Choroid plexus epithelial cell (primary cell): ENCODE measurements at regions not wholly inside any gene's neighbourhood (a gene's known extent, or its start where the extent isn't known, plus 50 kb on each side); places are given as distances from the start of the nearest gene placed in this dataset.

Source experiments
- DNase-seq: peaks from one replicate; pipeline ENCODE4 v3.0.0-alpha.2; 2010; ENCODE audit warnings: low read depth
- H3K4me3 ChIP-seq: 2 replicates; pipeline ENCODE4 v1.5.1; 2011; ENCODE audit warnings: low read depth, mild to moderate bottlenecking, control low read depth, low read length, moderate library complexity
- TF ChIP-seq, protein P1 (sequence below): conservative IDR thresholded peaks from 2 replicates; pipeline ENCODE4 v1.5.1; 2011; ENCODE audit warnings: low read depth, mild to moderate bottlenecking, control low read depth, inconsistent platforms, low read length, moderate library complexity

DNA sequence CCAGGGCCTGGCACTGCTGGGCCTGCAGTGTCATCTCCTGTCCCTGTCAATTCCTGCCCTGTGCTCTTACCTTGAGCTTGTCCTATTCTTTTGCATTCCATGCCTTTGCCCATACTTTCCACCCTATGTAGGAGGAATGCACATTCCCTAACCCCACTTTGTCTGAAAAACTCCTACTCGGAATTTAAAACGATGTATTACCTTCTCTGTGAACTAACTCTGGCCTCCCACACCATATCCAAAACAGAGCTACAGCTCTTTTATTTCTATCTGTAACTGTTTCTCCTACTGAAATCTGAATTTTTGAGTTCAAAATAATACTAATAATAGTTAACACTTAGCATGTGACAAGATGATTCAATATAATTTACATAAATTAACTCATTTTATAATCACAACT is 353.7 kb downstream of the FRK start:
- no peak overlapping the region for H3K4me3 ChIP-seq
- DNase-seq, result no peak
- TF ChIP-seq, protein P1, sequence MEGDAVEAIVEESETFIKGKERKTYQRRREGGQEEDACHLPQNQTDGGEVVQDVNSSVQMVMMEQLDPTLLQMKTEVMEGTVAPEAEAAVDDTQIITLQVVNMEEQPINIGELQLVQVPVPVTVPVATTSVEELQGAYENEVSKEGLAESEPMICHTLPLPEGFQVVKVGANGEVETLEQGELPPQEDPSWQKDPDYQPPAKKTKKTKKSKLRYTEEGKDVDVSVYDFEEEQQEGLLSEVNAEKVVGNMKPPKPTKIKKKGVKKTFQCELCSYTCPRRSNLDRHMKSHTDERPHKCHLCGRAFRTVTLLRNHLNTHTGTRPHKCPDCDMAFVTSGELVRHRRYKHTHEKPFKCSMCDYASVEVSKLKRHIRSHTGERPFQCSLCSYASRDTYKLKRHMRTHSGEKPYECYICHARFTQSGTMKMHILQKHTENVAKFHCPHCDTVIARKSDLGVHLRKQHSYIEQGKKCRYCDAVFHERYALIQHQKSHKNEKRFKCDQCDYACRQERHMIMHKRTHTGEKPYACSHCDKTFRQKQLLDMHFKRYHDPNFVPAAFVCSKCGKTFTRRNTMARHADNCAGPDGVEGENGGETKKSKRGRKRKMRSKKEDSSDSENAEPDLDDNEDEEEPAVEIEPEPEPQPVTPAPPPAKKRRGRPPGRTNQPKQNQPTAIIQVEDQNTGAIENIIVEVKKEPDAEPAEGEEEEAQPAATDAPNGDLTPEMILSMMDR, result no peak

DNA sequence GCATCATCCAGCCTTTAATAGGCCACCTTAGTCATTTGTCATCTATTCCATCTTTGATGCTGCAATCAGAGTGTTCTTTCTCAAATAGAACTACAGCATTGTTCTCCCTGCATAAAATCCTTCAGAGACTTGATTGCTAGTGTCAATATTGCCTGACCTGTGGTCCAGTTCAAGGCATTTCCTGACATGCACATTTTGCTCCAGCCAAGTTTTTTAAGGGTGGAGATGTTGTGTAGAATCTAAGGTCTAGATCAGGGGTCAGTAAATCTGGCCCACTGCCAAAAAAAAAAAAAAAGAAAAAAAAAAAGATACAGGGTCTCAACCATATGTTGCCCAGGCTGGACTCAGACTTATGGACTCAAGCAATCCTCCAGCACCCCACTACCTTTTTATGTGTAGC is 354.4 kb downstream of the FRK start:
- no peak overlapping the region for H3K4me3 ChIP-seq
- DNase-seq, result no peak
- TF ChIP-seq, protein P1, result no peak

DNA sequence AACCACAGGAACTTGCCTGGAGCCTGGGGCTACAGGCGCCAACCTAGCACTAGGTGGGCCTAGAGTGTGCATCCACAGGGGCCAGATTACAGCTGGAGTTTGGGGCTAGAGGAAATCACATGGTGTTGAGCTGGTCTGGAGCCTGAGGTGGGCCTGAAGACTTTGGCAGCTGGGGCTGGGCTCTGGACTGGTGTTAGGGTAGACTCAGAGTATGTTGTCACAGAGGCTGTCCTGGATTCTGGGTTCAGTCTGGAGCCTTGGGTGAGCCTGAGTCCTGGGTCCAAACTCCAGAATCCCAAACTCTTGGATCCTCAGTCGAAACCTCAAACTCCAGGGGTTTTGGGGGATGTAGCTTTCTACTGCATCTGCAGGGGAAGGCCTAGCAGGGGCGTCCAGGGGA is 356.7 kb downstream of the FRK start:
- TF ChIP-seq, protein P1, result no peak
- H3K4me3 ChIP-seq, result no peak overlapping the region
- DNase-seq, result no peak

DNA sequence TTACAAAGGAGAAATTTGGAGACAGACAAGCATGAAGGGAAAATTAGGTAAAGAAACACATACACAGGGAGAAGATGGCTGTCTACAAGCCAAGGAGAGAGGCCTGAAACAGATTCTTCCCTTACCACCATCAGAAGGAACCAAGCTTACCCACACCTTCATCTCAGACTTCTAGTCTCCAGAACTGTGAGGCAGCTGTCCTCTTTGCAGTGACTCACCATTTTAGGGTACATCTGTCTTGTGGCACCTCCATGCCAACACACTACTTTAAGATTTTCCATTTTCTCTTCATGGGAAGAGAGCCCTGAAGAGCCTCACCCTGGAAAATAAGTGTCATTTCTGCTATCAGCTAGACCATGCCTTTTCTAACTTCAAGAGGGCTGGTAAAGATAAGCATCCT is 369.3 kb downstream of the FRK start:
- DNase-seq, result no peak
- no peak overlapping the region for H3K4me3 ChIP-seq
- TF ChIP-seq, protein P1, result no peak

DNA sequence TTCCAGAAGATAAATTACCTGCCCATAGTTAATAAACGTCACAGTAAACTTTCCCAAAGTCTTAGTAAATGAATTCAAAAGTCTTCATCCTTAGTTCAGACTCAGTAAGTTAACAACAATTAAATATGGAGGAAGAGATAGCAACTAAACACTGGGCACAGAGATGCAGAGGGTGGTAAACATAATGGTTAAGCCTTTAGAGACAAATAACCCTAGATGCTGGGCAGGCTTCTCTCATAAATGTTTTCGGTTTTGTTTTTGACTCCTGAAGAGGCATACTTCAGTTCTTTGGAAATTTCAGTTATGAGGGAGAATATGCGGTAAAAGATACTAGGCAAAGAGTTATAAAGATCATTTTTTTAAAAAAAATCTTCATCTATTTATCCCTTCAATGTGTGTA is 369.8 kb downstream of the FRK start:
- H3K4me3 ChIP-seq, result no peak overlapping the region
- TF ChIP-seq, protein P1, result no peak
- no peak for DNase-seq

DNA sequence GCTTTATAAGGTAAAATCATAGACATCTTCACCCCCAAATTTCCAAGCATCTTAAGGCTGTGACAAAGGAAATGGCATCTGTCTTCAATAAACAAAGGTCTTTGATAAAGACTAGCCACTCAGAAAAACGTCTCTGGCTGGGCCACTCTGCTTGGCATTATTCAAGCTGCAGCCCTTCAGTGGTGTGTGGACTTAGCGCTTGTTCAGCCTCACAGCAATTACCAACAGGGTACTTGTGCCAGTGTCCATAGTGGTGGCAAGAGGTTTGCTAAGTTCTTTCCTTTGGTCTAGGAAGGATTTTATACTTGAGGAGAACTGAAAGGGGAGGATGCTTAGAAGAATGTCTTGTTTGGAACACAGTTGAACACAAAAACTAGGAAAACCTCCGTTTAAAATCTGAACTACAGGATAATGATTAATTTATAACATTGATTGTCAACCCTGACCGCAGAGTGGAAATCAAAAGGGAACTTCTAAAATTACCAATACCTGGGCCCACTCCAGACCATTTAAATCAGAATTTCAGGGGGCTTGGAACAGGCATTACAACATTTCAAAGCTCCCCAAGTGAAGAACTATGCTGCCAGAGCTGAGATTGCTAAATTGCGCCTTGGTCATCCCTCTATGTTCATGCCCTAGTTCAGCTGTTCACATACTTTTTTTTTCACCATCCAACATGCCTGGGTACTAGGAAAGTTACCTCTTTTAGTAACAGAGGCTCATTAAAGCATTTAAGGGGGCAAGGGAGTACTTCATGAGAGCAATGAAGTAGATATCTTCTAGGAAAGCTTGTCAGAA is 378.5 kb downstream of the FRK start:
- TF ChIP-seq, protein P1, result no peak

DNA sequence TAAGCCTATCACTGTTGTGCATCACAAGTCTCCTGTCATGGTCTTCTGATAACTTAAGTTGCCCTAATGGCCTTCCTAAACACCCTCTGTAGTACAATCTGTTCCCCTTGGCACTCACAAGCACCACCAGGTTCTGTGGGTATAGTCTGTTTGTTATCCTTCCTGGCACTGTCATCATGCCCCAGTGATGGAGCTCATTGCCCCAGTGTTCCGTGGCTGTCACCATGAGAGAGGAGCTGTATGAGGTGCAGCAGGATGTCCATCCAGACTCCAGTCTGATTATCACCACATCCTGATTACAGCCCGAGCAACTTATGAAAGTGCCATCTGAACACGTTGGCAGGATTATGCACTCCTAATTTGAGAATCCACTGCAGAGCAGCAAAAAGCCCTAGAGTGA is 380.1 kb downstream of the FRK start:
- no peak overlapping the region for H3K4me3 ChIP-seq
- DNase-seq, result no peak
- TF ChIP-seq, protein P1, result no peak

More for the DNA sequence above, 378.5 kb downstream of the FRK start:
- DNase-seq, result no peak
- H3K4me3 ChIP-seq, result no peak overlapping the region
